ENCODE measurements at regions not wholly inside any gene's neighbourhood (a gene's known extent, or its start where the extent isn't known, plus 50 kb on each side); places are given as distances from the start of the nearest gene placed in this dataset.

DNA sequence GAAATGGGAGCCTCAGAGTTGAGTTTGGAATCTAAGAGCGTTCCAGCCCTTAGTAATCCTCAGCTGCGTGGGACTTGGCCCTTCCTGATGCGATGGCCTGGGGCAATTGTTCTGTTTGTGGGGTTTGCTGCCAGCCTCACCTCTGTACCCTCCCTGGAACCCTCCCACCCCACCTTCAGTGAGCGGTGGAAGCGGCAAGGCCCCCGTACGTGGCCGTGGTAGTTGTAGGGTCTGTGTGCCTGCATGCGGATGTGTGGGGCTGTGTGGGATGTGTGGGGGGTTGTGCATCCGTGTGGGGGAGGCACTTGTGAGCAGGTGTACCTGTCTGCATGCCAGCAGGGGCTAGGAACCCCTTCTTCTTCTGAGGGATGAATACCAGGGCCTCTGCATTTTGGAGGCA, 65.4 kb upstream of the ADRA2C start:
- H3K36me3 ChIP-seq: no peaks in the 10 kb centered on the region
- H3K4me3 ChIP-seq: no peak overlapping the region
- no peak for DNase-seq (ENCODE audit: low read depth in 1 of 2, low spot score in 2 of 2)
- peaks cover 27% of the 10 kb centered on the region for H3K27me3 ChIP-seq (replicated peaks)
- H3K9me3 ChIP-seq (replicated peaks): no peaks in the 10 kb centered on the region
- no peak overlapping the region for H3K27ac ChIP-seq
- no peaks in the 10 kb centered on the region for H3K4me1 ChIP-seq (replicated peaks)

DNA sequence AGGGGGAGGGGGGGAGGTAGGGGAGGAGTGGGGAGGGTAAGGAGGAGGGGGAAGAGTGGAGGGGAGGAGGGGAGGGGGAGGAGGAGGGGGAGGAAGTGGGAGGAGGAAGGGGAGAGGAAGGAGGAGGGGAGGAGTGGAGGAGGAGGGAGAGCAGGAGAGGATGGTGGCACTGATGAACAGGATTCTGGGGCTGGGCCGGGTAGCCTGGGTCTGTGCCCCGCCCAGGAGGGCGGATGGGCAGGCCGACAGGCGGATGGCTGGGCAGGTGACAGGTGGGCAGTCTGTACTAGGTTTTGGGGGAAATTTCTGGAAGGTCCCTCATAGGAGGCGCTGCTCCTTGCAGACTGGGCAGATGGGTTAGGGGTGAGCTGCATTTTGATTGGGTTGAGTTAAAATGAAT, 66.0 kb upstream of the ADRA2C start:
- no peak for DNase-seq (ENCODE audit: low read depth in 1 of 2, low spot score in 2 of 2)
- no peak overlapping the region for H3K4me3 ChIP-seq
- H3K9me3 ChIP-seq (replicated peaks): no peaks in the 10 kb centered on the region
- H3K27me3 ChIP-seq (replicated peaks): peaks cover 23% of the 10 kb centered on the region
- H3K36me3 ChIP-seq: no peaks in the 10 kb centered on the region
- H3K27ac ChIP-seq: no peak overlapping the region
- no peaks in the 10 kb centered on the region for H3K4me1 ChIP-seq (replicated peaks)

DNA sequence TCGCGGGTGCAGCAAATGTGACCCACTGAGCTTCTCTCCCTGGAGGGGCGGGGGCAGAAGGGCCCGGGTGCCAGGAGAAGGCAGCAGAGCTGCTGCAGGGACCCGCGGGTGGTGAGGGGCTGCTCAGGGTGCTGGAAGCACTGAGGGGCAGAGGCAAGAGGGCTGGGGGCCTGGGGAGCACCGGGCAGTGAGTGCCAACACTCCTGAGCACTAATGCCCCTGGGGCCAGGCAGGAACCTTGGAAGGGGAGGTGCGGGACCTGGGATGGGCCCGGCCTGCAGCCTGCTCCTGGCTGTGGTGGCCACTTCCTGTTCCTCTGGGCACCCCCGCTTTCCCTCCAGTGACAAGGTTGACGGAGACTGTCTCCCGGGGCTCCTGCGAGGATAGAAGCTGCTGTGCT, 66.5 kb upstream of the ADRA2C start:
- Histone ChIP-seq H3K27ac (no peak overlapping the region), H3K27me3 (replicated peaks) (peaks cover 22% of the 10 kb centered on the region), H3K36me3 (no peaks in the 10 kb centered on the region), H3K4me3 (no peak overlapping the region), H3K4me1 (replicated peaks) (no peaks in the 10 kb centered on the region), H3K9me3 (replicated peaks) (no peaks in the 10 kb centered on the region)
- no peak for DNase-seq (ENCODE audit: low read depth in 1 of 2, low spot score in 2 of 2)

DNA sequence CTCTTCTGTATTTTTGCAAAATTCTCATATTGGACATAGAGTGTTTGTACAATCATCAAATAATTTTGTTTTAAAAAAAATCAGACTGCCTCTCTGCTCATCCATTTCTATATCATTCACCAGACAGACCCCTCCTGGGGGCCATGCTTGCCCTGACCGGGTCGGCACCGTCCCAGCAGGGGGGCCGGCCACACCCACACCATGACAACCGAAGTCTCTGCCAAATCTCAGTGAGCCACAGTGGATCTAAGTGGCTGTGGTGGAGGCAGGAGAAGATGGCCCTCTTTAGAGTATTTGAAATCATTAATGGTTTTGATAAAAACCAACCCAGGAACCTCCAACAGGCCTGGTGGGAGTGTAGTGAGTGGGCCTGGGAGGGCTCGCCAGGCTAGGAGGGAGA, 66.9 kb upstream of the ADRA2C start:
- H3K27ac ChIP-seq: no peak overlapping the region
- H3K36me3 ChIP-seq: no peaks in the 10 kb centered on the region
- H3K4me1 ChIP-seq (replicated peaks): no peaks in the 10 kb centered on the region
- H3K9me3 ChIP-seq (replicated peaks): no peaks in the 10 kb centered on the region
- no peak for DNase-seq (ENCODE audit: low read depth in 1 of 2, low spot score in 2 of 2)
- H3K27me3 ChIP-seq (replicated peaks): peaks cover 20% of the 10 kb centered on the region
- no peak overlapping the region for H3K4me3 ChIP-seq

DNA sequence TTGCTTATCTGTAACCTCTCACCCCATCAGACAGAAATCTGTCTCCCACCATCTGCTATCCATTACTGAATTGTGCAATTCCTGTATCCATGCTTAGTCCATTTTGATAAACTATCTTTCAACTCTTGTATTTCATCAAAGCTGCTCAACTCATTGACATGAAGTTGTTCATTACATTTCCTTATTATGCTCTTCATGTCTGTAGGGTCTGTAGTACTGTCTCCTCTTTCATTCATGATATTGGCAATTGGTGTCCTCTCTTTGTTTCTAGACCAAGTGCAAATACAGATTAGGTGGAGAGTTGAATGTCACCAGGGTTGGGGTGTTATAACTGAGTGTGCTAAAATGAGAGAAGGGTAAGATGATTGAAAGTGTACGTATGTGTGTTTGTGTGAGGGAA, 69.2 kb upstream of the ADRA2C start:
- Histone ChIP-seq H3K27ac (no peak overlapping the region), H3K4me3 (no peak overlapping the region), H3K36me3 (no peaks in the 10 kb centered on the region), H3K27me3 (replicated peaks) (peaks cover 4% of the 10 kb centered on the region), H3K4me1 (replicated peaks) (no peaks in the 10 kb centered on the region), H3K9me3 (replicated peaks) (no peaks in the 10 kb centered on the region)
- no peak for DNase-seq (ENCODE audit: low read depth in 1 of 2, low spot score in 2 of 2)

DNA sequence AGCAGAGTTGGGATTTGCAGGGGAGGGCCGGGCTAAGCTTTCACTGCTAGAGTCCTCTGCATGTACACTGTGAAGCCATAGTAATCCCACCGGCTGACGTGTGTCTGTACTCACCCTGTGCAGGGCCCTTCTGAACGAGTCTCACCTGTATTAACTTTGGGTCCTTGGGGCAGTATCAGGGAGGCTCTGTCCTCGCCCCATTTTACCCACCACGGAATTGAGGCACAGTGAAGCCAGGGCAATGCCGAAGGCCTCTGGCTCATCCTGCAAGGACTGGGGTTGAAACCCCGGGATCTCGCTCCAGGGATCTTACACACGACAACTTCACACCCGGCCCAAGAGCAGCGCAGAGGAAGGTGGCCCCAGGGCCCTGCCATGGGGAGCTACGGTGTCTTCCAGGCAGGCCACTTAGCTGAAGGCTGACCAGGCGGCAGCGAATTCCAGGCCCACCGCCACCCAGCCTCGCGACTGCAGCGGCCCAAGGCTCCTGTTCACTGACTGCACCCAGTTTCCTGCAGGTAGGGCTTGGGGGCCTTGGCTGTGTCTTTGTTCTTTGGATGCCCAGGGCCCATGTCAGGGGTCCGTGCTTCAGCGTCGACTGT, 75.5 kb upstream of the ADRA2C start:
- Histone ChIP-seq H3K4me1 (replicated peaks) (no peaks in the 10 kb centered on the region), H3K4me3 (no peak overlapping the region), H3K36me3 (no peaks in the 10 kb centered on the region), H3K9me3 (replicated peaks) (no peaks in the 10 kb centered on the region), H3K27me3 (replicated peaks) (peaks cover 4% of the 10 kb centered on the region), H3K27ac (no peak overlapping the region)
- no peak for DNase-seq (ENCODE audit: low read depth in 1 of 2, low spot score in 2 of 2)

DNA sequence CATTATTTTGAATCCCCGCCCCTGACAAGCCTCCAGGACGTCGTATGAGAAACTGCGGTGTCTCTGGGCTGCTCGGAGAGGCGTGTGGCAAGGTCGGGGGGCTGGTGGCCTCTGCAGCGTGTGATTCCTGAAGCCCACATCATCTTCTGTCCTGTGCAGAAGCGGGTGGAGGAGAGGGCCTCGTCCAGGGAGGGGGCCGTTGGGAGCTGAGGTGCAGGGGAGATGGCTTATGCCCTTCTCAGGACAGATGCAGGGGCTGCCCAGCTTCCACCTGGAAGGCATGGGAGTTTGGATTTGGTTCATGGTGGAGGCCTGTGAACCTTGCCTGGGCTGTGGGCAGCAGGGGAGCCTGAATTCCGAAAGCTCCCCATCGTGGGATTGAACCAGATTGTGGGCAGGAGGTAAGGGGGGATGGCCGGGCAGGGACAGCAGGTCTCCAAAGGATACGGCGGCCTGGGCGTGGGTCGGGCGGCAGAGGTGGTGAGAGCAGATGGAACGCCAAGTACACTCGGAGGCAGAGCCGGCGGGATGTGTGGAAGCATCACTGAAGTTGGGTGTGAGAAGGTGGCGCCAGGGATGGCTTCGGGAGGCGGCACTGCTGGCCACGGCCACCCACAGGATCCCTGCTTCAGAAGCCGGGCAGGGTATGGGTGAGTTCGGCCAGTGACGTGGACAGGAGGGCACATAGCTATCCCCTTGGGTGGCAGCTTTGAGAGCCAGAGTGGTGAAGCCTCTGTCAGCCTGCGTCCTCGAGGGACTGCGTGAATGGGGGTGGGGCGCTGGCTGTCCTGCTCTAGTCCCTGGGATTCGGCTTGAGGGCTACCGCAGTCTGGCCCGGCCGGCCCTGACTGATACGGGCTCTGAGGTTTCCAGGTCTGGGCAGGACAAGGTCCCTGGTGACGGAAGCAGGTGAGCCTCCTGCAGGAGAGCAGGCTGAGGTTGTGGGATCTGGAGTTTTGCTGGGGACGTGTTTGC, 76.3 kb upstream of the ADRA2C start:
- Histone ChIP-seq H3K36me3 (no peaks in the 10 kb centered on the region), H3K4me3 (no peak overlapping the region), H3K9me3 (replicated peaks) (no peaks in the 10 kb centered on the region), H3K4me1 (replicated peaks) (no peaks in the 10 kb centered on the region), H3K27me3 (replicated peaks) (peaks cover 4% of the 10 kb centered on the region), H3K27ac (no peak overlapping the region)
- no peak for DNase-seq (ENCODE audit: low read depth in 1 of 2, low spot score in 2 of 2)

DNA sequence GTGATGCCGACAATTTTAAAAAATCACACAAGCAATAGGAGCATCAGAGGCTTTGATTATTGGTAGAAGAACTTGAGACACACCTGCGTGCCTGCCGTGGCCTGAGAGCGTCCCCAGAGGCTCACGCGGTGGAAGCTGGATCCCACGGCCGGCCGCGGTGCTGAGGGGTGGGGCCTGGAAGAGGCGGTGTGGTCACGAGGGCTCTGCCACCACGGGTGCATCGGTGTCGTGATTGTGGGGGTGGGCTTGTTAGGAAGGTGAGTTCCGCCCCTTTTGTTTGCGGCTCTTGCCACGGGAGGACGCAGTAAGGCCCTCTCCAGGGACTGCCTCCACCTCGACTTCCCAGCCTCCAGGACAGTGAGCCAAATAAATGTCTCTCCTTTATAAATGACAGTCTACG, 77.2 kb upstream of the ADRA2C start:
- no peak for DNase-seq (ENCODE audit: low read depth in 1 of 2, low spot score in 2 of 2)

DNA sequence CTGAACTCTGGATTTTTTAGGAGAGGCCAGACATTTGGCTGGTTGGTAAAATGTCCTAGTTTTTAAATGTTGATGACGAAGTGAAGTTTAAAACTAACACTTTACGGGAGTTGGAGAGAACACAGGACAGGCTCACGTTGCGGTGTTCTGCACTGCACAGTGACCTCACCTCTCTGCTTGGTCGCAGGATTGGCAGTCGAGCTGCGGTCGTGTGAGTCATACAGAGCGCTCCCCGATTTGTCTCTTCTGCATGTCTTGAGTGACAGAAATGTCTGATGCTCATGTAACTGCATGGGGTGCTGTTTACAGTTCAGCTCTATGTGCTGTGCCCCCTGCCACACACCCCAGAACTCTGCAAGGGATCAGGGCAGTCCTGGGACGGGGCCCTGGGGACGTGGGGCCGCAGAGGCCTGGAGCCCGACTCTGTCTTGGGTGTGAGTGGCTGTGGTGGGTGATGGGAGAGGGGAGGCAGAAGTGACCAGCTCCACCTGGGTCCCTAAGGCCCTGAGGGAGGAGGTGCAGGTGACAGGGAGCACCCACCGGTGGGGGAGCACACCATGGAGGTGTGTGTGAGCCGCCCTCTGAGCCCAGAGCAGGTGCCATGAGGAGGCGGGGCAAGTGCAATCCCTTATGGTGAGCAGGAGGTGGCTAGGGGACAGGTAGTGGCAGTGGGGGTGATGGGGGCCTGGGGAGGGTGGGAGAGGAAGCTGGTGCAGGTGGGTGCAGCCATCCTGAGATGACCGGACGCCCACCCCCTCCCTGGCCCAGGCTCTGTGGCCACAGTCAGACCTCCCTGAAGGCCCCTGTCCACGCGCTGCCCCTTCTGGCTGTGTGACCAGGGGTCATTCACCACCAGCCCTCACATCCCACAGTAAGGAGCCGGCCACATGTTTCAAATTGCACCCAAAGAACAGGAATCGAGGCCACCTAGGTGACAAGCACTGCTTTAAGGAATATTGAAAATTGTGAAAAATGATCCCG, 77.9 kb upstream of the ADRA2C start:
- Histone ChIP-seq H3K36me3 (no peaks in the 10 kb centered on the region), H3K9me3 (replicated peaks) (no peaks in the 10 kb centered on the region), H3K27ac (no peak overlapping the region), H3K27me3 (replicated peaks) (peaks cover 4% of the 10 kb centered on the region), H3K4me1 (replicated peaks) (no peaks in the 10 kb centered on the region), H3K4me3 (no peak overlapping the region)
- no peak for DNase-seq (ENCODE audit: low read depth in 1 of 2, low spot score in 2 of 2)

More for the DNA sequence above, 77.2 kb upstream of the ADRA2C start:
- no peak overlapping the region for H3K27ac ChIP-seq
- H3K27me3 ChIP-seq (replicated peaks): peaks cover 4% of the 10 kb centered on the region
- H3K36me3 ChIP-seq: no peaks in the 10 kb centered on the region
- no peaks in the 10 kb centered on the region for H3K9me3 ChIP-seq (replicated peaks)
- H3K4me1 ChIP-seq (replicated peaks): no peaks in the 10 kb centered on the region
- no peak overlapping the region for H3K4me3 ChIP-seq

DNA sequence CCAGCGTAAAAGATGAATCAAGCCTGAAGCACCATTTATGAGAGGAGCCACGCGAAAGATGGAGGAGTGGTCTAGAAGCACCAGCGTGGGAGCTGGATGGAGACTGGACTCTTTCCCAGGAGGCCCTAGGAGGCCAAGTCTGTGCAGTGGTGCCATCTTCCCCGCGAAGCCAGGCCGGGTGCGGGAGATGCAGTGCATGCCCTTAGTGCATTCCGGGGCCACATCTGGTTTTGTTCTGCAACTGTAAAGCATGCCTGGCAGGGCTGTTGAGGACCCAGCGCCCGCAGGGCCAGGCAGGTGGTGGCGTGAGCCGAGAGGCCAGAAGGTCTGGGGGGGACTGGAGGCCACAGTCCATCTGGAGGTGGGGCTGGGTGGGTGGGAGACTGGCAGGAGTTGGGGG, 78.6 kb upstream of the ADRA2C start:
- Histone ChIP-seq H3K27ac (no peak overlapping the region), H3K9me3 (replicated peaks) (no peaks in the 10 kb centered on the region), H3K4me1 (replicated peaks) (no peaks in the 10 kb centered on the region), H3K36me3 (no peaks in the 10 kb centered on the region), H3K27me3 (replicated peaks) (peaks cover 4% of the 10 kb centered on the region), H3K4me3 (no peak overlapping the region)
- DNase-seq (ENCODE audit: low read depth in 1 of 2, low spot score in 2 of 2): no peak

DNA sequence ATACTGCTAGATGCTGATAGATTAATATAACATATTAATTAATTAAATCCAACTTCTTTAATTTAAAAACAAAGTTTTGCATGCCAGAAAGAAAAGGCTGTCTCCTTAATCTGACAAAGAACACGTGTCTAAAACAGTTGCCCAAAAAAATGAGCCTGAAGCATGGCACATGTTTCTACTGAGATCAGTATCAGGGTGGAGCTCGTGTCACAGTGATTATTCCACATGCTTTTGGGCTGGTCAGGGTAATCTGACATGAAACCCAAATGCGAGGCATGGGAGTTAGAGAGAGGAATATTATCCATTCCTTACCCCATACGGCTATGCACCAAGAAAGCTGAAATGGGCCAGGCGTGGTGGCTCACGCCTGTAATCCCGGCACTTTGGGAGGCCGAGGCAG, 79.4 kb upstream of the ADRA2C start:
- Histone ChIP-seq H3K4me3 (no peak overlapping the region), H3K27me3 (replicated peaks) (peaks cover 4% of the 10 kb centered on the region), H3K27ac (no peak overlapping the region), H3K36me3 (no peaks in the 10 kb centered on the region), H3K4me1 (replicated peaks) (no peaks in the 10 kb centered on the region), H3K9me3 (replicated peaks) (no peaks in the 10 kb centered on the region)
- no peak for DNase-seq (ENCODE audit: low read depth in 1 of 2, low spot score in 2 of 2)

DNA sequence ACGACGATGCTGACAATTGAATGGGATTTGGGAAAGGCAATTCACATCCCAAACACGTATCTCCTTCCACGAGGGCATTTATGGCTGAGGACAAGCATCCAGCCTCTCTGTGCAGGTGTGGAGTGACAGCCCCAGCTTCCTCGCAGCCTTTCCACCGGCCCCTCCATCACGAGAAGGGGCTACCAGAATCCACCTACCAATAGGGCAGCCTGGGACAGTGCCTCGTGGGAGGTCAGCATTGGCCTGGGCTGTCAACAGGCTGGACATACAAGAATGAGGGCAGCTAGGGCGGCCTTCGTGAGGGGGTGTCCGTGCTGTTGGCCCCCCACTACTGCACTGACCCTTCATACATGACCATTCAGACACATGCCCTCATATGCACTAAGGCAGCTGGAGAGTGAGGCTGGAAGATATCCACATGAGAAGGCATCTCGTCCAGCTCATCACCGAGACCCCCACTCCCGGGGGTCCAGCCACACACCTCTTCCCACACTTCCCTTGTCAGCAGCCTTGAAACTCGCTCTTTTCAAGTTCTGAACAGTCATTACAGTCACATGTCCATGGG, 81.0 kb upstream of the ADRA2C start:
- peaks cover 4% of the 10 kb centered on the region for H3K27me3 ChIP-seq (replicated peaks)
- H3K4me1 ChIP-seq (replicated peaks): no peaks in the 10 kb centered on the region
- DNase-seq (ENCODE audit: low read depth in 1 of 2, low spot score in 2 of 2): no peak
- H3K9me3 ChIP-seq (replicated peaks): no peaks in the 10 kb centered on the region
- H3K4me3 ChIP-seq: no peak overlapping the region
- no peaks in the 10 kb centered on the region for H3K36me3 ChIP-seq
- no peak overlapping the region for H3K27ac ChIP-seq

DNA sequence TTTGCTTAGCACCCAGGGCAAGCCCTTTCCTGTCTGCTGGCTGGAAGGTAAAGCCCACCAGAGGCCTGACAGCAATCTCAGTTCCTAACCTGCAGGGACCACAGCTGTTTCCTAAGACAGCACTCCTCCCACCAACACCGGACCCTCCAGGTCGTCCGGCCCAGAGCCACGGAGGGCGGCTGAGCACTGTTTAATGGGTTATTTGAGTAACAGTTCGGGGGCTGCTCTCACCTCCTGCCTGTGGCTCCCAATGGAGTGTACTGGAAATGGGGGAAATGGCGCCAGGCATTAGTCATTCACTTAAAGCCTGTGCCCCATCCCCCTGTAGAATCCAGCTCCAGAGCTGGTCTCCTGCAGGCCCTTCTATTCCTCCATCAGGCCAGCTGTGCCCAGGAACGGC, 81.6 kb upstream of the ADRA2C start:
- DNase-seq (ENCODE audit: low read depth in 1 of 2, low spot score in 2 of 2): no peak
- Histone ChIP-seq H3K4me1 (replicated peaks) (no peaks in the 10 kb centered on the region), H3K27me3 (replicated peaks) (peaks cover 4% of the 10 kb centered on the region), H3K36me3 (no peaks in the 10 kb centered on the region), H3K4me3 (no peak overlapping the region), H3K27ac (no peak overlapping the region), H3K9me3 (replicated peaks) (no peaks in the 10 kb centered on the region)

Measured in SJSA1 (cell line).